ENCODE measurements at regions not wholly inside any gene's neighbourhood (a gene's known extent, or its start where the extent isn't known, plus 50 kb on each side); places are given as distances from the start of the nearest gene placed in this dataset.
"Not testable (repeated sequence)": the region's sequence is repeated elsewhere in the genome, so short reads cannot be mapped to it uniquely, and the experiment has no call there.

- H3K27ac ChIP-seq, result no peak overlapping the region
- TF ChIP-seq CTCF (conservative IDR thresholded peaks at IDR 0.05), result no peak
These were observed 795.4 kb downstream of the SLC6A15 start for GRCh38 chr12:84117190-84117589.

GRCh38 chr12:84113666-84114065, 798.9 kb downstream of the SLC6A15 start:
- no peak overlapping the region for H3K27ac ChIP-seq

GRCh38 chr12:84103886-84104285, 808.7 kb downstream of the SLC6A15 start:
- H3K27ac ChIP-seq, result not testable (repeated sequence)

More at GRCh38 chr12:84113666-84114065, 798.9 kb downstream of the SLC6A15 start:
- TF ChIP-seq CTCF (conservative IDR thresholded peaks at IDR 0.05), result no peak

GRCh38 chr12:84101963-84102362, 810.6 kb downstream of the SLC6A15 start:
- not testable (repeated sequence) for H3K27ac ChIP-seq

GRCh38 chr12:84099591-84099990, 813.0 kb downstream of the SLC6A15 start:
- not testable (repeated sequence) for H3K27ac ChIP-seq

GRCh38 chr12:84091651-84092050, 820.9 kb downstream of the SLC6A15 start:
- TF ChIP-seq CTCF (conservative IDR thresholded peaks at IDR 0.05), result no peak
- H3K27ac ChIP-seq, result no peak overlapping the region

- no peak overlapping the region for H3K27ac ChIP-seq
- no peak for TF ChIP-seq CTCF (conservative IDR thresholded peaks at IDR 0.05)
These were observed 823.2 kb downstream of the SLC6A15 start for GRCh38 chr12:84089356-84089755.

GRCh38 chr12:84085046-84085445, 827.6 kb downstream of the SLC6A15 start:
- no peak overlapping the region for H3K27ac ChIP-seq
- TF ChIP-seq CTCF (conservative IDR thresholded peaks at IDR 0.05), result no peak

GRCh38 chr12:84079626-84080025, 833.0 kb downstream of the SLC6A15 start:
- TF ChIP-seq CTCF (conservative IDR thresholded peaks at IDR 0.05), result no peak
- H3K27ac ChIP-seq, result no peak overlapping the region

All from VCaP (cell line).